HEK293 (cell line): ENCODE measurements at regions not wholly inside any gene's neighbourhood (a gene's known extent, or its start where the extent isn't known, plus 50 kb on each side); places are given as distances from the start of the nearest gene placed in this dataset.

Experiments used
- CTCF ChIA-PET: fragments of 350-600 bp; formaldehyde crosslinking; extraction: SDS; loops from one replicate; lab custom pipeline; 2021; ENCODE audit warnings: antibody characterized with exemption; lab: Yijun Ruan, JAX
- POLR2A ChIA-PET: fragments of 300-600 bp; formaldehyde crosslinking; extraction: SDS; loops from one replicate; lab custom pipeline; 2020; ENCODE audit warnings: antibody characterized with exemption, inconsistent platforms; lab: Yijun Ruan, JAX
- H3K27ac ChIP-seq: fragments of 200-500 bp; sonication (Bioruptor generic); 2 replicates; pipeline ENCODE4 v1.5.1; 2014; ENCODE audit warnings: low read depth, low read length, control low read depth, inconsistent platforms; ENCODE audit errors: extremely low read depth
- H3K36me3 ChIP-seq, 2 experiments: fragments of 200-500 bp in 1 of 2; sonication (Bioruptor generic) in 1 of 2; 1 replicate in 1 of 2; 2 replicates in 1 of 2; pipeline ENCODE4 v1.5.1; 2014 to 2017; ENCODE audit warnings: inconsistent platforms in 2 of 2, low read length in 2 of 2; ENCODE audit not compliant: control insufficient read depth in 2 of 2, insufficient read depth in 1 of 2
- H3K4me1 ChIP-seq: fragments of 200-500 bp; sonication (Bioruptor generic); 2 replicates; pipeline ENCODE4 v1.5.1; 2014; ENCODE audit warnings: mild to moderate bottlenecking, low read length, inconsistent platforms; ENCODE audit not compliant: control insufficient read depth, insufficient read depth
- H3K4me3 ChIP-seq: 2 replicates; pipeline ENCODE4 v1.5.1; 2011; ENCODE audit warnings: low read depth, mild to moderate bottlenecking, control low read depth, low read length, moderate library complexity
- H3K9me3 ChIP-seq: fragments of 200-500 bp; sonication (Bioruptor generic); 2 replicates; pipeline ENCODE4 v1.5.1; 2014; ENCODE audit warnings: low read depth, low read length, inconsistent platforms; ENCODE audit not compliant: control insufficient read depth, insufficient read depth
- GLI2 ChIP-seq: fragments of 450-650 bp; formaldehyde crosslinking; IDR thresholded peaks from 2 replicates; pipeline ENCODE4; 2017; ENCODE audit warnings: missing biosample characterization, missing genetic modification characterization, low read depth, borderline replicate concordance
- KLF1 ChIP-seq: fragments of 450-650 bp; formaldehyde crosslinking; IDR thresholded peaks from 2 replicates; pipeline ENCODE4 v1.5.1; 2016; ENCODE audit warnings: missing biosample characterization, missing genetic modification characterization
- TCF7L2 ChIP-seq: IDR thresholded peaks from 2 replicates; pipeline ENCODE4 v1.6.1; 2011; ENCODE audit warnings: low read depth, mild to moderate bottlenecking, inconsistent platforms, low read length, moderate library complexity, borderline replicate concordance
- ZFP3 ChIP-seq: fragments of 450-650 bp; formaldehyde crosslinking; IDR thresholded peaks from 2 replicates; pipeline ENCODE4 v1.5.1; 2016; ENCODE audit warnings: low read depth, missing biosample characterization, missing genetic modification characterization
- ZNF133 ChIP-seq: fragments of 450-650 bp; formaldehyde crosslinking; IDR thresholded peaks from 2 replicates; pipeline ENCODE4 v1.5.1; 2016; ENCODE audit warnings: missing biosample characterization, missing genetic modification characterization
- ZNF157 ChIP-seq: fragments of 450-650 bp; formaldehyde crosslinking; IDR thresholded peaks from 2 replicates; pipeline ENCODE4 v1.5.1; 2016; ENCODE audit warnings: missing biosample characterization, missing genetic modification characterization
- ZNF426 ChIP-seq: fragments of 450-650 bp; formaldehyde crosslinking; IDR thresholded peaks from 2 replicates; pipeline ENCODE4 v1.5.1; 2017; ENCODE audit warnings: missing biosample characterization, missing genetic modification characterization, mild to moderate bottlenecking, inconsistent platforms, moderate library complexity
- ZNF571 ChIP-seq: fragments of 450-650 bp; formaldehyde crosslinking; IDR thresholded peaks from 2 replicates; pipeline ENCODE4 v1.5.0; 2017; ENCODE audit warnings: missing biosample characterization, missing genetic modification characterization
- ZNF624 ChIP-seq: fragments of 450-650 bp; formaldehyde crosslinking; IDR thresholded peaks from 2 replicates; pipeline ENCODE4 v1.5.1; 2017; ENCODE audit warnings: missing biosample characterization, missing genetic modification characterization
- ZNF639 ChIP-seq: fragments of 450-650 bp; formaldehyde crosslinking; IDR thresholded peaks from 2 replicates; pipeline ENCODE4 v1.5.1; 2016; ENCODE audit warnings: missing biosample characterization, missing genetic modification characterization
- ZNF654 ChIP-seq: fragments of 450-650 bp; formaldehyde crosslinking; IDR thresholded peaks from 2 replicates; pipeline ENCODE4 v1.5.1; 2016; ENCODE audit warnings: low read depth, missing biosample characterization, missing genetic modification characterization
- ZNF701 ChIP-seq: fragments of 450-650 bp; formaldehyde crosslinking; IDR thresholded peaks from 2 replicates; pipeline ENCODE4 v1.5.1; 2016; ENCODE audit warnings: missing biosample characterization, missing genetic modification characterization
- ZNF776 ChIP-seq: fragments of 450-650 bp; formaldehyde crosslinking; IDR thresholded peaks from 2 replicates; pipeline ENCODE4 v1.5.0; 2017; ENCODE audit warnings: missing biosample characterization, missing genetic modification characterization, borderline replicate concordance
- ZNF785 ChIP-seq: fragments of 450-650 bp; formaldehyde crosslinking; IDR thresholded peaks from 2 replicates; pipeline ENCODE4 v1.5.1; 2016; ENCODE audit warnings: missing biosample characterization, missing genetic modification characterization
- ZSCAN16 ChIP-seq: fragments of 450-650 bp; formaldehyde crosslinking; IDR thresholded peaks from 2 replicates; pipeline ENCODE4 v1.5.1; 2016; ENCODE audit warnings: missing biosample characterization, missing genetic modification characterization
- TF ChIP-seq, protein P1 (sequence below): fragments of 450-650 bp; formaldehyde crosslinking; IDR thresholded peaks from 2 replicates; pipeline ENCODE4 v1.5.1; 2016; ENCODE audit warnings: missing biosample characterization, missing genetic modification characterization
- TF ChIP-seq, protein P2 (sequence below): fragments of 450-650 bp; formaldehyde crosslinking; IDR thresholded peaks from 2 replicates; pipeline ENCODE4 v1.5.1; 2016; ENCODE audit warnings: missing biosample characterization, missing genetic modification characterization
- TF ChIP-seq, protein P3 (sequence below): fragments of 450-650 bp; formaldehyde crosslinking; IDR thresholded peaks from 2 replicates; pipeline ENCODE4 v1.5.0; 2017; ENCODE audit warnings: missing biosample characterization, missing genetic modification characterization, borderline replicate concordance
- TF ChIP-seq, protein P4 (sequence below): IDR thresholded peaks from 2 replicates; pipeline ENCODE4 v1.6.1; 2011; ENCODE audit warnings: mild to moderate bottlenecking, low read depth, low read length, borderline replicate concordance
- TF ChIP-seq, protein P5 (sequence below): fragments of 450-650 bp; formaldehyde crosslinking; IDR thresholded peaks from 2 replicates; pipeline ENCODE4 v1.5.1; 2017; ENCODE audit warnings: missing biosample characterization, missing genetic modification characterization
- TF ChIP-seq, protein P6 (sequence below): fragments of 450-650 bp; formaldehyde crosslinking; optimal IDR thresholded peaks from 2 replicates; pipeline ENCODE3; 2016; ENCODE audit warnings: missing biosample characterization, mild to moderate bottlenecking, missing genetic modification characterization
- TF ChIP-seq, protein P7 (sequence below): fragments of 450-650 bp; formaldehyde crosslinking; IDR thresholded peaks from 2 replicates; pipeline ENCODE4 v1.5.1; 2016; ENCODE audit warnings: missing biosample characterization, missing genetic modification characterization

- TF ChIP-seq, protein P1, sequence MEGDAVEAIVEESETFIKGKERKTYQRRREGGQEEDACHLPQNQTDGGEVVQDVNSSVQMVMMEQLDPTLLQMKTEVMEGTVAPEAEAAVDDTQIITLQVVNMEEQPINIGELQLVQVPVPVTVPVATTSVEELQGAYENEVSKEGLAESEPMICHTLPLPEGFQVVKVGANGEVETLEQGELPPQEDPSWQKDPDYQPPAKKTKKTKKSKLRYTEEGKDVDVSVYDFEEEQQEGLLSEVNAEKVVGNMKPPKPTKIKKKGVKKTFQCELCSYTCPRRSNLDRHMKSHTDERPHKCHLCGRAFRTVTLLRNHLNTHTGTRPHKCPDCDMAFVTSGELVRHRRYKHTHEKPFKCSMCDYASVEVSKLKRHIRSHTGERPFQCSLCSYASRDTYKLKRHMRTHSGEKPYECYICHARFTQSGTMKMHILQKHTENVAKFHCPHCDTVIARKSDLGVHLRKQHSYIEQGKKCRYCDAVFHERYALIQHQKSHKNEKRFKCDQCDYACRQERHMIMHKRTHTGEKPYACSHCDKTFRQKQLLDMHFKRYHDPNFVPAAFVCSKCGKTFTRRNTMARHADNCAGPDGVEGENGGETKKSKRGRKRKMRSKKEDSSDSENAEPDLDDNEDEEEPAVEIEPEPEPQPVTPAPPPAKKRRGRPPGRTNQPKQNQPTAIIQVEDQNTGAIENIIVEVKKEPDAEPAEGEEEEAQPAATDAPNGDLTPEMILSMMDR (tag by site-specific recombination), result no peak
- TF ChIP-seq TCF7L2, result no peak
- no peak for TF ChIP-seq ZSCAN16 (tag by site-specific recombination)
These were observed 150.3 kb upstream of the SEMA6A start (continued) for GRCh38 chr5:116724971-116725370.

DNA sequence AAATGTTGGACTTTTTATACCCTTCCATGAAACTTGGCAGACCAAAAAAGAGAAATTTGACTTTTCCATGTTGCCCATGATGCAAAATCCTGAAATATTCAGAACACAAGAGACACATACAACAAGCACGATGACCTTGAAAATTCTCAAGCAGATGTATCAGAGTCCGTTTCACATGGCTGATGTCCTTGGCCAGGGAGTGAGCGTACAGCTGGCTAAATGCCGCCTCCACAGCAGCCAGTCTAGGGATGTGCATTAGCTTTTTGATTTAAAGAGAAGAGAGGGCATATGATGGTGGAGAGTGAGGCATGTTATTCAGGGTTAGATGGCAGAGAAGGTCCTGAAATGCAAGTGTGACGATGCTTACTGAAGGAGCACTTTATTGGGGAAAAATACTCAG lies 148.0 kb upstream of the SEMA6A start:
- no peaks in the 10 kb centered on the region for H3K9me3 ChIP-seq
- POLR2A ChIA-PET, result no interaction called here
- CTCF ChIA-PET, result no interaction called here

More for the DNA sequence above, 148.0 kb upstream of the SEMA6A start:
- Histone ChIP-seq H3K4me1 (no peaks in the 10 kb centered on the region), H3K4me3 (no peak overlapping the region)
- TF ChIP-seq ZNF426 (tag by site-specific recombination) (no peak), ZNF133 (tag by site-specific recombination) (no peak), ZNF157 (tag by site-specific recombination) (no peak), ZNF654 (tag by site-specific recombination) (no peak), ZNF701 (tag by site-specific recombination) (no peak), ZNF776 (tag by site-specific recombination) (no peak), ZNF785 (tag by site-specific recombination) (no peak), GLI2 (tag by site-specific recombination) (no peak), KLF1 (tag by site-specific recombination) (no peak), ZNF624 (tag by site-specific recombination) (no peak), TCF7L2 (no peak), ZFP3 (tag by site-specific recombination) (no peak), ZNF571 (tag by site-specific recombination) (no peak), ZNF639 (no peak)
- TF ChIP-seq, protein P2, sequence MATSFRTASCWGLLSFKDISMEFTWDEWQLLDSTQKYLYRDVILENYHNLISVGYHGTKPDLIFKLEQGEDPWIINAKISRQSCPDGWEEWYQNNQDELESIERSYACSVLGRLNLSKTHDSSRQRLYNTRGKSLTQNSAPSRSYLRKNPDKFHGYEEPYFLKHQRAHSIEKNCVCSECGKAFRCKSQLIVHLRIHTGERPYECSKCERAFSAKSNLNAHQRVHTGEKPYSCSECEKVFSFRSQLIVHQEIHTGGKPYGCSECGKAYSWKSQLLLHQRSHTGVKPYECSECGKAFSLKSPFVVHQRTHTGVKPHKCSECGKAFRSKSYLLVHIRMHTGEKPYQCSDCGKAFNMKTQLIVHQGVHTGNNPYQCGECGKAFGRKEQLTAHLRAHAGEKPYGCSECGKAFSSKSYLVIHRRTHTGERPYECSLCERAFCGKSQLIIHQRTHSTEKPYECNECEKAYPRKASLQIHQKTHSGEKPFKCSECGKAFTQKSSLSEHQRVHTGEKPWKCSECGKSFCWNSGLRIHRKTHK (tag by site-specific recombination), result no peak
- TF ChIP-seq, protein P3, sequence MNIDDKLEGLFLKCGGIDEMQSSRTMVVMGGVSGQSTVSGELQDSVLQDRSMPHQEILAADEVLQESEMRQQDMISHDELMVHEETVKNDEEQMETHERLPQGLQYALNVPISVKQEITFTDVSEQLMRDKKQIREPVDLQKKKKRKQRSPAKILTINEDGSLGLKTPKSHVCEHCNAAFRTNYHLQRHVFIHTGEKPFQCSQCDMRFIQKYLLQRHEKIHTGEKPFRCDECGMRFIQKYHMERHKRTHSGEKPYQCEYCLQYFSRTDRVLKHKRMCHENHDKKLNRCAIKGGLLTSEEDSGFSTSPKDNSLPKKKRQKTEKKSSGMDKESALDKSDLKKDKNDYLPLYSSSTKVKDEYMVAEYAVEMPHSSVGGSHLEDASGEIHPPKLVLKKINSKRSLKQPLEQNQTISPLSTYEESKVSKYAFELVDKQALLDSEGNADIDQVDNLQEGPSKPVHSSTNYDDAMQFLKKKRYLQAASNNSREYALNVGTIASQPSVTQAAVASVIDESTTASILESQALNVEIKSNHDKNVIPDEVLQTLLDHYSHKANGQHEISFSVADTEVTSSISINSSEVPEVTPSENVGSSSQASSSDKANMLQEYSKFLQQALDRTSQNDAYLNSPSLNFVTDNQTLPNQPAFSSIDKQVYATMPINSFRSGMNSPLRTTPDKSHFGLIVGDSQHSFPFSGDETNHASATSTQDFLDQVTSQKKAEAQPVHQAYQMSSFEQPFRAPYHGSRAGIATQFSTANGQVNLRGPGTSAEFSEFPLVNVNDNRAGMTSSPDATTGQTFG (tag by site-specific recombination), result no peak
- TF ChIP-seq, protein P4, sequence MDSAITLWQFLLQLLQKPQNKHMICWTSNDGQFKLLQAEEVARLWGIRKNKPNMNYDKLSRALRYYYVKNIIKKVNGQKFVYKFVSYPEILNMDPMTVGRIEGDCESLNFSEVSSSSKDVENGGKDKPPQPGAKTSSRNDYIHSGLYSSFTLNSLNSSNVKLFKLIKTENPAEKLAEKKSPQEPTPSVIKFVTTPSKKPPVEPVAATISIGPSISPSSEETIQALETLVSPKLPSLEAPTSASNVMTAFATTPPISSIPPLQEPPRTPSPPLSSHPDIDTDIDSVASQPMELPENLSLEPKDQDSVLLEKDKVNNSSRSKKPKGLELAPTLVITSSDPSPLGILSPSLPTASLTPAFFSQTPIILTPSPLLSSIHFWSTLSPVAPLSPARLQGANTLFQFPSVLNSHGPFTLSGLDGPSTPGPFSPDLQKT, result no peak
- TF ChIP-seq, protein P5, sequence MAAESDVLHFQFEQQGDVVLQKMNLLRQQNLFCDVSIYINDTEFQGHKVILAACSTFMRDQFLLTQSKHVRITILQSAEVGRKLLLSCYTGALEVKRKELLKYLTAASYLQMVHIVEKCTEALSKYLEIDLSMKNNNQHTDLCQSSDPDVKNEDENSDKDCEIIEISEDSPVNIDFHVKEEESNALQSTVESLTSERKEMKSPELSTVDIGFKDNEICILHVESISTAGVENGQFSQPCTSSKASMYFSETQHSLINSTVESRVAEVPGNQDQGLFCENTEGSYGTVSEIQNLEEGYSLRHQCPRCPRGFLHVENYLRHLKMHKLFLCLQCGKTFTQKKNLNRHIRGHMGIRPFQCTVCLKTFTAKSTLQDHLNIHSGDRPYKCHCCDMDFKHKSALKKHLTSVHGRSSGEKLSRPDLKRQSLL (tag by site-specific recombination), result no peak
- TF ChIP-seq, protein P6, sequence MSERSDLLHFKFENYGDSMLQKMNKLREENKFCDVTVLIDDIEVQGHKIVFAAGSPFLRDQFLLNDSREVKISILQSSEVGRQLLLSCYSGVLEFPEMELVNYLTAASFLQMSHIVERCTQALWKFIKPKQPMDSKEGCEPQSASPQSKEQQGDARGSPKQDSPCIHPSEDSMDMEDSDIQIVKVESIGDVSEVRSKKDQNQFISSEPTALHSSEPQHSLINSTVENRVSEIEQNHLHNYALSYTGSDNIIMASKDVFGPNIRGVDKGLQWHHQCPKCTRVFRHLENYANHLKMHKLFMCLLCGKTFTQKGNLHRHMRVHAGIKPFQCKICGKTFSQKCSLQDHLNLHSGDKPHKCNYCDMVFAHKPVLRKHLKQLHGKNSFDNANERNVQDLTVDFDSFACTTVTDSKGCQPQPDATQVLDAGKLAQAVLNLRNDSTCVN (tag by site-specific recombination), result no peak
- TF ChIP-seq, protein P7, sequence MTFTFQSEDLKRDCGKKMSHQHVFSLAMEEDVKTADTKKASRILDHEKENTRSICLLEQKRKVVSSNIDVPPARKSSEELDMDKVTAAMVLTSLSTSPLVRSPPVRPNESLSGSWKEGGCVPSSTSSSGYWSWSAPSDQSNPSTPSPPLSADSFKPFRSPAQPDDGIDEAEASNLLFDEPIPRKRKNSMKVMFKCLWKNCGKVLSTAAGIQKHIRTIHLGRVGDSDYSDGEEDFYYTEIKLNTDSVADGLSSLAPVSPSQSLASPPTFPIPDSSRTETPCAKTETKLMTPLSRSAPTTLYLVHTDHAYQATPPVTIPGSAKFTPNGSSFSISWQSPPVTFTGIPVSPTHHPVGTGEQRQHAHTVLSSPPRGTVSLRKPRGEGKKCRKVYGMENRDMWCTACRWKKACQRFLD (tag by site-specific recombination), result no peak
- TF ChIP-seq, all 188 proteins: peak for 0
- H3K36me3 ChIP-seq, result no peaks in the 10 kb centered on the region
- no peak overlapping the region for H3K27ac ChIP-seq
